ENCODE measurements at regions not wholly inside any gene's neighbourhood (a gene's known extent, or its start where the extent isn't known, plus 50 kb on each side); places are given as distances from the start of the nearest gene placed in this dataset.

- in situ Hi-C loops (cut with MboI; ENCODE audit: low sequenced_read_pairs), result no loop called here
Measured at GRCh38 chr12:126337556-126338441, 1272.6 kb downstream of the AACS start.

GRCh38 chr12:126342866-126343265, 1277.6 kb downstream of the AACS start:
- in situ Hi-C loops (cut with MboI; ENCODE audit: low sequenced_read_pairs), result no loop called here

GRCh38 chr12:126343321-126343720, 1278.1 kb downstream of the AACS start:
- in situ Hi-C loops (cut with MboI; ENCODE audit: low sequenced_read_pairs), result no loop called here

- in situ Hi-C loops (cut with MboI; ENCODE audit: low sequenced_read_pairs), result no loop called here
Measured at GRCh38 chr12:126346087-126346486, 1280.9 kb downstream of the AACS start.

- in situ Hi-C loops (cut with MboI; ENCODE audit: low sequenced_read_pairs), result no loop called here
Measured at GRCh38 chr12:126347421-126347820, 1282.2 kb downstream of the AACS start.

- in situ Hi-C loops (cut with MboI; ENCODE audit: low sequenced_read_pairs), result no loop called here
Measured at GRCh38 chr12:126349383-126349782, 1284.1 kb downstream of the AACS start.

- in situ Hi-C loops (cut with MboI; ENCODE audit: low sequenced_read_pairs), result no loop called here
Measured at GRCh38 chr12:126353604-126354003, 1288.4 kb downstream of the AACS start.

- in situ Hi-C loops (cut with MboI; ENCODE audit: low sequenced_read_pairs), result no loop called here
Measured at GRCh38 chr12:126354633-126355032, 1289.4 kb downstream of the AACS start.

GRCh38 chr12:126355346-126355745, 1290.1 kb downstream of the AACS start:
- in situ Hi-C loops (cut with MboI; ENCODE audit: low sequenced_read_pairs), result no loop called here

GRCh38 chr12:126358806-126359205, 1293.6 kb downstream of the AACS start:
- in situ Hi-C loops (cut with MboI; ENCODE audit: low sequenced_read_pairs), result no loop called here

GRCh38 chr12:126359216-126359615, 1294.0 kb downstream of the AACS start:
- in situ Hi-C loops (cut with MboI; ENCODE audit: low sequenced_read_pairs), result no loop called here

- in situ Hi-C loops (cut with MboI; ENCODE audit: low sequenced_read_pairs), result no loop called here
Measured at GRCh38 chr12:126361804-126362203, 1296.6 kb downstream of the AACS start.

- in situ Hi-C loops (cut with MboI; ENCODE audit: low sequenced_read_pairs), result no loop called here
Measured at GRCh38 chr12:126362493-126362892, 1297.3 kb downstream of the AACS start.

GRCh38 chr12:126362964-126363363, 1297.7 kb downstream of the AACS start:
- in situ Hi-C loops (cut with MboI; ENCODE audit: low sequenced_read_pairs), result no loop called here

- in situ Hi-C loops (cut with MboI; ENCODE audit: low sequenced_read_pairs), result no loop called here
Measured at GRCh38 chr12:126369487-126370463, 1304.5 kb downstream of the AACS start.

GRCh38 chr12:126383506-126383905, 1318.3 kb downstream of the AACS start:
- in situ Hi-C loops (cut with MboI; ENCODE audit: low sequenced_read_pairs), result no loop called here

GRCh38 chr12:126384026-126384564, 1318.9 kb downstream of the AACS start:
- in situ Hi-C loops (cut with MboI; ENCODE audit: low sequenced_read_pairs), result no loop called here

GRCh38 chr12:126385785-126386184, 1320.5 kb downstream of the AACS start:
- in situ Hi-C loops (cut with MboI; ENCODE audit: low sequenced_read_pairs), result no loop called here

GRCh38 chr12:126389220-126389841, 1324.1 kb downstream of the AACS start:
- in situ Hi-C loops (cut with MboI; ENCODE audit: low sequenced_read_pairs), result no loop called here

GRCh38 chr12:126389961-126390360, 1324.7 kb downstream of the AACS start:
- in situ Hi-C loops (cut with MboI; ENCODE audit: low sequenced_read_pairs), result no loop called here

All from HL-60/S4 (cell line).